ENCODE measurements at regions not wholly inside any gene's neighbourhood (a gene's known extent, or its start where the extent isn't known, plus 50 kb on each side); places are given as distances from the start of the nearest gene placed in this dataset.

- WGBS, 2 donors = 78 to 81% methylated on average over 20 of the region's 20 CpGs
- no peak for DNase-seq
- Histone ChIP-seq H3K9me3 (no peaks in the 10 kb centered on the region), H3K4me3 (no peak overlapping the region), H3K36me3 (replicated peaks in 1 of 2; ENCODE audit: insufficient read depth in 1 of 2, low read depth in 2 of 2) (no peaks in the 10 kb centered on the region), H3K4me1 (no peaks in the 10 kb centered on the region), H3K27me3 (no peaks in the 10 kb centered on the region), H3K27ac (no peak overlapping the region)
- intact Hi-C loops (cut with DNase I) = no loop called here
- ATAC-seq = no peak
- TF ChIP-seq CTCF (IDR thresholded peaks at IDR 0.05) = no peak
- no peak for TF ChIP-seq POLR2A (IDR thresholded peaks at IDR 0.05)
Observed at GRCh38 chr5:2163060-2163856, 280.5 kb upstream of the IRX4 start.

- no peaks in the 10 kb centered on the region for H3K27me3 ChIP-seq
- no peak for ATAC-seq
- 50 to 75% methylated on average over 2 of the region's 2 CpGs for WGBS, 2 donors
- H3K36me3 ChIP-seq (replicated peaks in 1 of 2; ENCODE audit: insufficient read depth in 1 of 2, low read depth in 2 of 2) = no peaks in the 10 kb centered on the region
- H3K9me3 ChIP-seq = no peaks in the 10 kb centered on the region
- H3K4me3 ChIP-seq = no peak overlapping the region
- TF ChIP-seq CTCF (IDR thresholded peaks at IDR 0.05) (no peak), POLR2A (IDR thresholded peaks at IDR 0.05) (no peak)
- H3K4me1 ChIP-seq = no peaks in the 10 kb centered on the region
- DNase-seq = no peak
- H3K27ac ChIP-seq = no peak overlapping the region
- intact Hi-C loops (cut with DNase I) = no loop called here
Observed at GRCh38 chr5:2160811-2161210, 278.1 kb upstream of the IRX4 start.

- no peaks in the 10 kb centered on the region for H3K36me3 ChIP-seq (replicated peaks in 1 of 2; ENCODE audit: insufficient read depth in 1 of 2, low read depth in 2 of 2)
- TF ChIP-seq POLR2A (IDR thresholded peaks at IDR 0.05) (no peak), CTCF (IDR thresholded peaks at IDR 0.05) (no peak)
- H3K9me3 ChIP-seq = no peaks in the 10 kb centered on the region
- H3K4me1 ChIP-seq = no peaks in the 10 kb centered on the region
- no peaks in the 10 kb centered on the region for H3K27me3 ChIP-seq
- no peak for DNase-seq
- no peak for ATAC-seq
- no peak overlapping the region for H3K27ac ChIP-seq
- intact Hi-C loops (cut with DNase I) = no loop called here
- no peak overlapping the region for H3K4me3 ChIP-seq
- 36 to 37% methylated on average over 9 of the region's 9 CpGs for WGBS, 2 donors
Observed at GRCh38 chr5:2158767-2159166, 276.0 kb upstream of the IRX4 start.

- TF ChIP-seq POLR2A (IDR thresholded peaks at IDR 0.05) (no peak), CTCF (IDR thresholded peaks at IDR 0.05) (no peak)
- WGBS, 2 donors = 48 to 62% methylated on average over 5 of the region's 5 CpGs
- H3K36me3 ChIP-seq (replicated peaks in 1 of 2; ENCODE audit: insufficient read depth in 1 of 2, low read depth in 2 of 2) = no peaks in the 10 kb centered on the region
- DNase-seq (no peak), ATAC-seq (no peak)
- H3K27ac ChIP-seq = no peak overlapping the region
- no peaks in the 10 kb centered on the region for H3K27me3 ChIP-seq
- no peaks in the 10 kb centered on the region for H3K4me1 ChIP-seq
- no peak overlapping the region for H3K4me3 ChIP-seq
- intact Hi-C loops (cut with DNase I) = no loop called here
- no peaks in the 10 kb centered on the region for H3K9me3 ChIP-seq
Observed at GRCh38 chr5:2158109-2158508, 275.4 kb upstream of the IRX4 start.

GRCh38 chr5:2157372-2157771, 274.6 kb upstream of the IRX4 start:
- 79 to 81% methylated on average over 9 of the region's 9 CpGs for WGBS, 2 donors
- Histone ChIP-seq H3K4me1 (no peaks in the 10 kb centered on the region), H3K27me3 (no peaks in the 10 kb centered on the region), H3K36me3 (replicated peaks in 1 of 2; ENCODE audit: insufficient read depth in 1 of 2, low read depth in 2 of 2) (no peaks in the 10 kb centered on the region), H3K9me3 (no peaks in the 10 kb centered on the region), H3K4me3 (no peak overlapping the region), H3K27ac (no peak overlapping the region)
- intact Hi-C loops (cut with DNase I) = no loop called here
- TF ChIP-seq POLR2A (IDR thresholded peaks at IDR 0.05) (no peak), CTCF (IDR thresholded peaks at IDR 0.05) (no peak)
- no peak for ATAC-seq
- no peak for DNase-seq

All from body of pancreas (tissue), 4 donors.